GM21390 (cell line): ENCODE measurements at regions not wholly inside any gene's neighbourhood (a gene's known extent, or its start where the extent isn't known, plus 50 kb on each side); places are given as distances from the start of the nearest gene placed in this dataset.

Source experiments
- ATAC-seq: cut with Tn5 transposase; IDR thresholded peaks from one replicate; pipeline ENCODE4 v1.9.1; 2021; ENCODE audit not compliant: unreplicated experiment

DNA sequence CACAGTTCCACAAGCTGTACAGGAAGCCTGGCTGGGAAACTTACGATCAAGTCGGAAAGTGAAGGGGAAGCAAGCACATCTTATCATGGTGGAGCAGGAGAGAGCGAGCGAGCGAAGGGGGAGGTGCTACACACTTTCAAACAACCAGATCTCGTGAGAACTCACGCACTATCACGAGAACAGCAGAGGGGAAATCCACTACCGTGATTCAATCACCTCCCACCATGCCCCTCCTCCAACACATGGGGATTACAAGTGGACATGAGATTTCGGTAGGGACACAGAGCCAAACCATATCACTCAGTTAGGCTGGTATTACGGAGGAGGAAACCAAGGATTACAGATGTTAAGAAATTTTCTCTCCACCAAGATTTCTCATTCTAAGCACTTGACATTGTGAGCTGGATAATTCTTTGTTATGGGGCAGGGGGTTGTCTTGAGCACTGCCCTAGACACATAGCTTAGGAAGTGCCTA lies 262.0 kb upstream of the G2E3 start:
- no peak for ATAC-seq

DNA sequence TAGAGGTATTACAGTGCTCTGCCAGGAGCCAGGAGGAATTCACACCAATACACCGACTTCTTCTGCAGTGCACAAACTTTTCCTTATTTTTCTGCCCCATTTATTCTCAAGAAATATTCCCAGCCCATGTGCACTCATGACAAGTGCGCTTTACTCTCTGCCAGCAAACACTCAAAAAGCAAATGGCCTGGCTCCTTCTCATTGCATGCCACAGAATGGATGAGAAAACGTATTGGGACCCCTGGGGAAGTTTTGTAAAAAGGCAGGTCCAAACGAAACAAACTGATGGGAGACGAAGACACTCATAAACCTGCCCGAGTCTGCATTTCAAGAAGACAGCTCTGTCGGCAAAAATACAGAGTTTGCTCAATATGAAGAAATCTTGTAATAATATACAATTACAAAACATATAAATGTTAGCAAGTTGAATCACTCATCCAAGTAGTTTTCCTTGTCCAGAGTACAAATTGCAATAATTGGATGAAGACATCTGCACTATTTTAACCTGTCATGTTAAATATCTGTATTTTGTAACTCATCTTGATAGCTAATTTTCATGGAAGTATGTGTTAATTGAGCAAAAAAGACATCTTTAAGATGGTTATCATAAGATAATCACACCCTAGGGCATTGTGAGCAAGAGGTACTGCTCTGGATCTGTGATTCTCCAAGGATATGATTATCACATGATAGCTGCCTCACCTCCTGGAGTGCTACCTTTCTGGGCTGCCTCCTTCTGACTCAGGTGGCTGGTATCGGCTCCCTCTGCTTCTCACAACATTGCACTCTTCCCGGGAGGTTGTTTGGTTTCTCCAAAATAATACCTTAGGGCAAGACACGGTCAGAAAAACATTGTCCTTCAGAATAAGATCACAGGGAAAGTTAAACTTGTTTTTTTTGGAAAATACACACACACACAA lies 260.8 kb upstream of the G2E3 start:
- ATAC-seq: no peak

DNA sequence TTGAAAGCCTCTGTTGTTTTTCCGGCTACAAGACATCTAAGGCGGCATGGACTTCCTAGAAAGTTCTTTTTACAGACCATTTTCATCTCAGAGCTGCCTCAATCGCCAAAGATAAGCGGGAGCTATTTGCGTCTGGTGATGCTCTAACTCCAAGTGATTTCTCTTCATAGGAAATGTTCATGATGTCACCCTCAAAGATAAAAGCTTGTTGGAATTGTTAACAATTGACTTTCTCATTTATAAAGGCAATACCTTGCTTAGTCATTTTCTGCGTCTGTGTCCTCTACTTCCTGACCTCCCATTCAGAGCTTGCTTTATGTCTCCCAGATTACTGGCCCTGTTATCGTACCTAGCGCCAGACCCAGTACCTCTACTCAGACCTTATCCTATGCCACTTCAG lies 259.0 kb upstream of the G2E3 start:
- ATAC-seq: no peak

DNA sequence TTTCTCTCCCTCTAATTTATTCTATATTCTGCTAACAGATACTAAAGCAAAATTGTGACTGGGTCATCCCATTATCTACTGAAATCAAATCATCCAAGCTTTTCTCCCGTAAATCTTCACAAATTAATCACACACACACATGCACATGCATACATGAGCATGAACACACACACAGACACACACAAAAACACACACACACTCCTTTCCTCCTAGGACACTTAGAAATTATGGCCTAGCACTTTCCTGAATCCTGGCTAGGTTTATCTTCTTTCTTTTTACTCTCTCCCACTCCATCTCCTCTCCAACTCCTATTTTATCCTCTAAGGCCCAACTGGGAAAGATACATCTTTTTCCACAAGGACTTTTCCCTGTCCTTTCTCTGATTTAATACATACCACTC lies 255.6 kb upstream of the G2E3 start:
- no peak for ATAC-seq

DNA sequence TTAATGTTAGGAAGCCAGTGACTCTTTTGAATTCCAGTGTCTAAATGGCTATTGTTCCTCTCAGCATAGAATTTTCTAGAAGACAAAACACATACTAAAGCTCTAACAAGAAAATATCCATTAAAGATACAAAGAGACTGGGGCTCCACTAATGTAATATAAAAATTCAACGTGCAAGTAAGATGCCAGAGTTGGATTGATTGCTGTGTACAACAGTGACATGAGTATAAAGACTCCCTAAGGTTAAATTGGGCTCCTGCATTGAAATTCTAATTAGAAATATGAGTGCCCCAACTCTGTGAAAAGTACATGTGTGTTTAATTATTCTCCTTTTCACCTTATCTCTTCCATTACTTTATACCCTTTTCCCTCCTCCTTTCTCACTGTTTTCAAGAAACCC lies 253.6 kb upstream of the G2E3 start:
- no peak for ATAC-seq

DNA sequence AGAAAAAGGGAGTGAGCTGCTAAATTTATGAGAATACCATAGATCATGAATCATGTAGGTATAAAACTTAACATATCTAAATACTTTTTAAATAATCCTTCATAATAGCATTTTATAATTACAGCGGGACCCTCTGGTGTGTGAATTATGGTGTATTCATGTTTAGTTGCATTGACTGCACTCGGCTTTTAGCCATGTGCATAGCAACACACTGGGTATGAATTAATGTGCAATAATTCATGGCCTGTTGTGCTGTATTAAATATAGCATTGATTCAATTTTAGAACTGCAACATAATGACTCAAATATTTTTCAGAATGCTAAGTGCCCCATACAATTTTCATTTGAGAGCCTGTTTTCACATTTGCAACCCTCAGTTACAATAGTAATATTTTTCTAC lies 249.6 kb upstream of the G2E3 start:
- no peak for ATAC-seq

DNA sequence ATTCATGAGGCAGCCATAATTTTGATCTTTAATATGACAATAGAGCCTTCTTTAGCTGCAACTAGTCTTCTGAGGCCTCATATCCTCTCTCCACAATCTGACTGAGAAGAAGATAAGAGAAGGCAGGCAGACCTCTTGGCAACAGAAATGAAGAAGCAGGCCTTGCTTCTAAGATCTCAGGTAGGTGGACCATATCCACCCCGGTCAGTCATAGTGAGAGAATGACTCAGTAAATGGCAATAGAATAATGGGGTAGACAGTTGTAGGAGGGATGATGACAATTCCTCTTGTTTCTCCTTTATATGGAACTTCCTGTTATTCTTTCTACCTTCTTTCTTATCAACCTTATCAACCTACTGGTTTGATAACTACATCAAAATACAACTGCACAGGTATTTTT lies 246.7 kb upstream of the G2E3 start:
- ATAC-seq: no peak

DNA sequence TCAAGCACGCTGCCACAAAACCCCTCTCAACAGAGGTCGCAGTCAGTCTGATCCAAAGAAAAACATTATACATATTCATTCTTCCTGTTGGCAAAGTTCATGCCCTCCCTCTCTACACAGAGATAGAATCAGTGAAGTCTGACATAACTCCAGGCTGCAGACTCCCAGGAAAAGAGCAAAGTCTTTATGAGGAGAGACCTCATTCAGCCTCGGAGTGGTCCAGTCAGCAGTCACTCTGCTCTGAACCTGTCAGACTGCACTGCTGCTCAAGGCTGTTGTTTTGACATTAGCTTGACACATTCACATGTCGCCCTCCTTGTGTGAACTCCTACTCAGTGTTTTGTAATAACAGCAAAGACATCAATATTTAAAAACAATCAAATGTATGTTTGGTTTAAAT lies 241.2 kb upstream of the G2E3 start:
- no peak for ATAC-seq

DNA sequence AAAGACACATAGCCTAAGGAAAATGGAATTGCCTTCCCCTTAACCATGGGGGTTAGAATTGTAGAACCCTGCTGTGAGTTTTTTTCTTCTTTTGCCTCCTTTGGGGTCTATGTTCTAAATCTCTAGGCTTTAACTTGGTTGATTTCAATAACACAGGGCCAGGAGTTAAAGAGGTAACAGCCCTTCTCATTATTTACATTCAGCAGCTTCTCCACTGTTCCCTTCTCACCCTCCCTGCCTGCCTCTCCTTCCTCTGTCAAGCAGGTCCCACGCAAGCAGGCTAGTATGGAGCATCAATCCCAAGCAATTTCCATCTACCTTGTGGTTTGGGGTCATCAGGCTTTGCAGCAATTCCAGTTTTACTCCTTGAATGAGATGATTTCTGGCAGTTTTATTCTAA lies 236.1 kb upstream of the G2E3 start:
- no peak for ATAC-seq

DNA sequence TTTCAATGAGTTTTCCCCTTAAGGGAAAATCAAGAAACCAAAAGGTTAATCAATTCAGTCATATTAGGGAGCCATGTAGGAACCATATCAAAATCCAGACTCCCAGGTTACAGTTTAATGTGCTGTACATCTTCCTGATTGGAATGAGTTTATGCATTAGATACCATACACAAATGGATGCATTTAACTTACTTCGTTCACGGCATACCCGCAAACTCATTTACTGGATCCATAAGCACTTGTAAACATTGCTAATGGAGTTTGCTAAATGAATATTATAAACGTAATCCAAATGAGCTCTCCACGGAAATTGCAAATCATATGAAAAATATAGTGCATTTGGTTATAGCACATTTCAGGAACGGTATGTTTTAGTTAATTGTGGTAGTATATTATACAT lies 228.9 kb upstream of the G2E3 start:
- ATAC-seq: no peak

DNA sequence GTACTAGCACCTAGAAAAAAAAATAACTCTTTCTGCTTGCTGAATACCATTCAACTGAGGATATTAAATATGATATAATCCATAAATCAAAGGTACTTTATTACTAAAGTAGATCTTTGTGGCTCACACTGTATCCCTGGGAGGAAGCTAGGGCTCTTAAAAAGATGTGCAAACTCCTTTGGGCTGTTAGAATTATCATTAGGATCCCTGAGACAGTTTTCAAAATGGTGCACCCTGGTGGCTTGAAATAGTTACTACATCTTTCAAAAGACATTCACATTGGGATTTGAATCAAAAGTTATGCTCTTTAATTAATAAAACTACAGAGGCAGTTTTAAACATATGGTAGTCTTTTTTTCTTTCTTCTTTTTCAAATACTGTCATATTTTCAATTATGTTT lies 228.5 kb upstream of the G2E3 start:
- ATAC-seq: no peak

DNA sequence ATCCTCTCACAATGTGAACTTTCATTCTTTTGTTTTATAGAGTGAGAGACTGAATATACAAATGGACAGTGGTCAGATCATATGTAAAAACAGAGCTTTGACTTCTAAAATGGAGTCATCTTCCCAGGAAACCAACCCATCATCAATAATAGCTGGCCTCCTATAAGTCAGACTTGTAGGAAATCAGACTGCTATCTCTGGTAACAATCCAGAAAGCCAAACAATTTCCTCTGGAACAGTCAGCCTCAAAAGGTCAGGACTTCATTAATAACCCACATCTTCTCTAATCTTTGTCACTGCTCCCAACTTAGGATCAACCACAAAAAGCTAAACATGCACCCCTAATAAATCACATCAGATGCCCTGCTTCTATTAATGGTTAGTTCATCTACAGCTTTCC lies 227.9 kb upstream of the G2E3 start:
- no peak for ATAC-seq

DNA sequence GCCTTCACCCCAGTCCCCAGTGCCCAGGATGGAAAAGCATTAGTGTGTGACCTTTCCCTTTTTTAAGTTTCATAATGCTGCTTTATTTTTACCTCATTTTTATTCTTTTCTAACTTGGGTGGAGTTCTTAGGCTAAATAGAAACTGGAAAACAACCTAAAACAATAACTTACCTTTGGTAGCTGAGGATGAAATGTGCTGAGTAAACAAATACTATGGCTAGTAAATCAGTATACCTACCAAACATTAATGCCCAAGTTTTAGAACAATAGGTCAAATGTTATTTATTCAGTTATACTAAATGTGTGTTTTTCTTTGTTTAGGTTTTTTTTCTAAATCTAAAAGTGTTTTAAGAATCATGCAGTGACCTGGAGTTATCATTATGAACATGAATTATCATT lies 226.6 kb upstream of the G2E3 start:
- no peak for ATAC-seq

DNA sequence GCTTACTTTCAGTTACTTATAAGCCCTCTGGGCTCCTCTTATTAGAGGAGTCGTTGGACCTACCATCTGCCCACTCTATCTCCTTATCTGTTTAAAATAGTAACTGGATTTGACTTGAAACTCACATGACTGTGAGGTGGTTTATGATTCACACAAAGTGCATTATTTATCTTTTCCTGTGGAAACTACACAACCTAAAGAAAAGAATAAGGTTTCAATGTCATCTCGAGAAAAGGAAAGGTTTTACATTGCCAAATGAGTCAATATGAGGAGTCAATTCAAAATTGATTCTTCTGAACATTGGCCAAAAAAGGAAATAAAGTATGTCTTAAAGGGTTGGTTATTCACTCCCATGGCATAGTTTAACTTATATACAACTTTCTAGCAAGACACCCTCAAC lies 225.0 kb upstream of the G2E3 start:
- ATAC-seq: no peak

DNA sequence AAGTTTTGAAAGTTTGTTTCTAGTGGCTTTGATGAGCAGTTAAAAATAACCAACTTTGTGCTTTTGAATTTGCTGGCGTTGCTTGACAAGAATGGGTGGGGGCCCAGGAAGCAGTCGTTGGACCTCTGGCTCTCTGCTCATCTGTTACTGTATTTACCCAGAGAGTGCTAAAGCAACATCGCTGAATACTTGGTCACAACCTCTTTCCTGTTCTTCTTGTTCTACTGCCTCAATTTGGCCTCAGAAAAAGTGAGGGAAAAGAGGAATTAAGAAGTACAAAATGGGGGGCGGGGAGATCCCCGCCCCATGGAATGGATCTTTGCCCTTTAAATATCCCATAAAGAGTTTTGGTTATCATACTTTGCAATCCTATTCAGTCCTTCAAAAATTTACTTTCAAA lies 221.5 kb upstream of the G2E3 start:
- no peak for ATAC-seq

DNA sequence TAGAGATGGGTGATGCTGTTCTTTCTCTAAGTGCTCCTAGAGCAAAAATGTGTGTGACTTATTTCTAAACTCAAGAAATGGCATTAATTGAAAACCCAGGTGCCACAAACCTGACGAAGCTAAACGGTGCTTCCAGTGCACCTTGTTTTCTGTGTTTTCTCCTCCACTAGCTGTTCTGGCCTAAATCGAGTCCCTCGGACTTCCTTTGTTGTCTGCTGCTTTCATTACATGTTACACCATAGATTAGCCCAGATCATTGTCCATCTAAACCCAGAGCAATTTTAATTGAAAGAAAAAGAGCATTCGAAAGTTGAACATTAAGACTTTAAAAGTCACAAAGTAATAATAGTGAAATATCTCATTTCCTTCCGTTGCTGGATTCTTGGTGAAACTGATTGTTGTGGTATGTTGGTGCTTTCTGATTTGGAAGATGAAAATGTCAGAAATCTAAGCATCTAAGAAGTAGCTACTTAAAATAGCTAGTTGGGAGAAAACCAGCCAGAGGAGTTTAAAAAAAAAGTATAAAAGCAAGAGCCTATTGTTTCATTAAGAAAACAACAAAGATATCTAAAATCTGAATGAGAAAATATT lies 219.6 kb upstream of the G2E3 start:
- ATAC-seq: no peak

DNA sequence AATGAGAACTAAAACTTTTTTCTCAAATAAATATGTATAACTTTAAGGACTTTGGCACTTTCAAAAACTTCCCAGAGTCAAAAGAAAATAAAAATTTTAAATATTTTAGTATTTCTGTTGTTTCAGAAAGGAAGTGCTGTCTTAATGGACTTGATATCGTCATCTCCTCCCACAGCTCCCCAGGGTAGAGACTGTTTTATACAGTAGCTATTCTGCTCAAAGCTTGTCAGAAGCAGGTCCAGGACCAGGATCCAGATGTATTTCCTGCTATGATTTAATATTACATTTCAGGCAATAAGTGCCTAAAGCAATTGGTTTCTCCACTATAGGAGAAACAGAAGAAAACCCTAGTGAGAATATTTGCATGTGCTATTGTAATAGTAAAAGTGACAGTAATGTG lies 218.5 kb upstream of the G2E3 start:
- ATAC-seq: no peak

DNA sequence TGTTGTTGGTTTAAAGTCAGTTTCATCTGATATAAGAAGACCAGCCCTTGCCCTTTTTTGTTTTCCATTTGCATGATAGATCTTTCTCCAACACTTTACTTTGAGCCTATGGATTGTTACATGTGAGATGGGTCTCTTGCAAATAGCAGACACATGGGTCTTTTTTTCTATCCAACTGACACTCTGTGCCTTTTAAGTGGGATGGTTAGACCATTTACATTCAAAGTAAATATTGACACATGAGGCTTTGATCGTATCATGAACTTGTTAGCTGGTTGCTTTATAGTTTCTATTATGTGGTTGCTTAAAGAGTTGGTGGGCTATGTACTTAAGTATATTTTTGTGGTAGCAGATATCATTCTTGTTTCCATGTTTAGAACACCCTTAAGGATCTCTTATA lies 213.4 kb upstream of the G2E3 start:
- no peak for ATAC-seq

DNA sequence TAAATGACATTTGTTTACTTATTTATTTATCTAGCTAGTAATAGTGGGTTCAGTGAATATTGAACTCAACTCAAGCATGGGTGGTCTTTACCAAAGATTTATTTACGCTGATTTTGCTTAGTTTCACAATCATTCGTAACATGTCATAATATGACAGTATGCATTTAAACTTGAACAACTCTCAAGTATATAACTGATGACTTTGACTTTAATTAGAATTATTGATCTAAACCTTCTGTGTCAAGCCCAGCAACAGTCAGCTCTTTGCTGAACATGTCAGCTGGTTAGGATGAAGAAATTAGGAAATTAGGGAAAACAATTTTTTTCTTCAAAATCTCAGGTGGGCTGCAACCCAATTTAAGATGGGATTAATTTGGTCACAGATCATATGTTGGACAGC lies 210.5 kb upstream of the G2E3 start:
- no peak for ATAC-seq

DNA sequence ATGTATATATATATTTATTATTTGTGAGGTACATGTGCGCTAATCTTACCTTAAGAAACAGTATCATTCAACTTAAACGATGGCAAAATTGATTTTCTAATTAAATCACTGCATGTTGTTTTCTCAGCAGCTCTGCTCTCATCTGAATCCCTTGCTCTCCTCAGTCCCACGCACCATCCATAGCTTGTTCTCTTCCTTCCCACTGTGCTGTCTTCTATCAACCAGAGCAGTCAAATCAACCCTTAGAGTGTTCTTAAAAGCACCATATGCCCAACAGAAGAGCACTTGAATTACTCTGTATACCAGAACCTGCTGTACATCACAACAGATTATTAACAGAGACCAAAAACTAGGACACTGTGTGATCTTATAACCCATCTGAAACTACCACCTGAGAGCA lies 209.4 kb upstream of the G2E3 start:
- ATAC-seq: no peak

DNA sequence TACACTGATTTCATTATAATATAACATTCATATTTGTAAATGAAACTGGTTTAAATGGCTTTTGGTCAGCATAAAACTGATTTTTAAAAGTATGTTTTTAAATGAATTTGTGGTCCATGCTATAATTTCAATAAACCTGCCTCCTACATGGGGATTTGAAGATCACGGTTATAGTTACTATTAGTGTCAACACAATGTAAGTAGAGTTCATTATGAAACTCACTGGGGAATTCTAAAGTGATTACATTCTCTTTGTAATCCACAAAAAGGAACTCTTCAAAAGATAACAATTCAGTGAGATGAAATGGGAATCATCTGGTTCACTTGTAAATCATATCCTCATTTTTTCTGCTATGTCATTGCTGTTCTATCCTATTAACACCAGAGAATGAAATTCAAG lies 204.5 kb upstream of the G2E3 start:
- no peak for ATAC-seq

DNA sequence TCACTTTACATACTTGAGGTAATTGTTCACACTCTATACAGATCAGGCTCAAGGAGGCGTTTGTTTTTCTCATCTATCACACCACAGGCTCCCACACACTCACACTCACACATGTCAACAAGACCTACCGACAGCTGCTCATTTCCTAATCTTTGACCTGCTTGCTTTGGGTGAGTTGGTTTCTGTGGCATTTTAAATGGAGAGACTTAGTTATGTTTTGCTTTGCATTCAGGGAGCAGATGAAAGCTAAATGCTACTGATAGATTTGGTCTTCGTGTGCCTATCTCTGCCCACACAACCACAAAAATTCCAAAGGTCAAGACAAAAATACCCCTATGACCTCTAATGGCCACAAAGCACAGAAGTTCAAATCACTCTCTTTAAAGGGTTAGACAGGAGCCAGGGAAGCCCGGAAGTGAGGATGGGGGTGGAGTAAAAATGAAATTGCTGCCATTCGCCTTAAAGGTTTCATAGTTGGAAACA lies 203.5 kb upstream of the G2E3 start:
- ATAC-seq: peak; percentile 77
